WTC11 (cell line): ENCODE measurements at regions not wholly inside any gene's neighbourhood (a gene's known extent, or its start where the extent isn't known, plus 50 kb on each side); places are given as distances from the start of the nearest gene placed in this dataset.
A peak's percentile ranks its signal among the peaks of the same experiment; 100 is the strongest.

Source experiments
- ATAC-seq: fragments of 200-7000 bp; cut with Tn5 transposase; 2 replicates; pipeline ENCODE4 v1.10.0; 2021; ENCODE audit warnings: mild to moderate bottlenecking, moderate library complexity
- CTCF ChIA-PET: fragments of 300-600 bp; sonication (Branson Sonifier 250); formaldehyde crosslinking; loops from one replicate; lab custom pipeline; 2021; ENCODE audit warnings: antibody characterized with exemption; lab: Charles Lee
- POLR2A ChIA-PET: fragments of 350-600 bp; sonication (Branson Sonifier 250); formaldehyde crosslinking; loops from one replicate; lab custom pipeline; 2021; ENCODE audit warnings: antibody characterized with exemption; lab: Charles Lee
- DNase-seq: peaks from one replicate; pipeline ENCODE4 v3.0.0; 2021; ENCODE audit warnings: low spot score
- H3K27ac Mint-ChIP-seq: 2 replicates; pipeline ENCODE4 v1.8.0; 2021; ENCODE audit warnings: mixed read lengths
- H3K27me3 Mint-ChIP-seq: 2 replicates; pipeline ENCODE4 v1.8.0; 2021; ENCODE audit warnings: low read depth, mild to moderate bottlenecking, moderate library complexity, mixed read lengths
- H3K36me3 Mint-ChIP-seq: 2 replicates; pipeline ENCODE4 v1.8.0; 2021; ENCODE audit warnings: mixed read lengths
- H3K4me1 Mint-ChIP-seq: 2 replicates; pipeline ENCODE4 v1.8.0; 2022; ENCODE audit warnings: mixed read lengths
- H3K4me3 Mint-ChIP-seq: 2 replicates; pipeline ENCODE4 v1.8.0; 2021; ENCODE audit warnings: mild to moderate bottlenecking, moderate library complexity, mixed read lengths
- H3K9me3 Mint-ChIP-seq: 2 replicates; pipeline ENCODE4 v1.8.0; 2021; ENCODE audit warnings: mixed read lengths
- CDX4 ChIP-seq: fragments of 250-450 bp; sonication (Bioruptor Pico); IDR thresholded peaks from 2 replicates; pipeline ENCODE4 v1.9.0; 2021; ENCODE audit warnings: moderate library complexity, mild to moderate bottlenecking, inconsistent platforms, borderline replicate concordance
- CREB1 ChIP-seq: sonication (generic); formaldehyde crosslinking; IDR thresholded peaks from 2 replicates; pipeline ENCODE4 v1.8.0; 2023; ENCODE audit warnings: mild to moderate bottlenecking, missing genetic modification reagents
- GTF2I ChIP-seq: fragments of 250-450 bp; sonication (Bioruptor Pico); conservative IDR thresholded peaks from 2 replicates; pipeline ENCODE4 v1.4.0; 2021; ENCODE audit warnings: mild to moderate bottlenecking
- NR3C1 ChIP-seq: sonication (generic); formaldehyde crosslinking; conservative IDR thresholded peaks from 2 replicates; pipeline ENCODE4 v1.8.1; 2023; ENCODE audit warnings: low read depth, mild to moderate bottlenecking, missing genetic modification reagents
- OVOL2 ChIP-seq: fragments of 250-450 bp; sonication (Bioruptor Pico); IDR thresholded peaks from 2 replicates; pipeline ENCODE4 v1.9.0; 2021; ENCODE audit warnings: mild to moderate bottlenecking, borderline replicate concordance
- SMAD4 ChIP-seq: sonication (generic); formaldehyde crosslinking; IDR thresholded peaks from 2 replicates; pipeline ENCODE4 v1.8.0; 2022; ENCODE audit warnings: mild to moderate bottlenecking, missing genetic modification reagents
- ZNF532 ChIP-seq: fragments of 250-450 bp; sonication (Bioruptor Pico); IDR thresholded peaks from 2 replicates; pipeline ENCODE4 v1.9.0; 2021; ENCODE audit warnings: mild to moderate bottlenecking, borderline replicate concordance
- ZNF671 ChIP-seq: fragments of 250-450 bp; sonication (Bioruptor Pico); IDR thresholded peaks from 2 replicates; pipeline ENCODE4 v1.8.0; 2021; ENCODE audit warnings: mild to moderate bottlenecking
- TF ChIP-seq, protein P1 (sequence below): sonication (generic); formaldehyde crosslinking; IDR thresholded peaks from 2 replicates; pipeline ENCODE4 v1.8.1; 2023; ENCODE audit warnings: mild to moderate bottlenecking, missing genetic modification reagents
- TF ChIP-seq, protein P2 (sequence below): sonication (generic); formaldehyde crosslinking; IDR thresholded peaks from 2 replicates; pipeline ENCODE4 v1.8.1; 2023; ENCODE audit warnings: mild to moderate bottlenecking, missing genetic modification reagents, moderate library complexity
- TF ChIP-seq, protein P3 (sequence below): sonication (generic); formaldehyde crosslinking; IDR thresholded peaks from 2 replicates; pipeline ENCODE4 v1.8.1; 2023; ENCODE audit warnings: mild to moderate bottlenecking, moderate library complexity, missing genetic modification reagents
- TF ChIP-seq, protein P4 (sequence below): fragments of 200-600 bp; IDR thresholded peaks from 2 replicates; pipeline ENCODE4 v1.8.0; 2022; ENCODE audit warnings: antibody characterized with exemption

DNA sequence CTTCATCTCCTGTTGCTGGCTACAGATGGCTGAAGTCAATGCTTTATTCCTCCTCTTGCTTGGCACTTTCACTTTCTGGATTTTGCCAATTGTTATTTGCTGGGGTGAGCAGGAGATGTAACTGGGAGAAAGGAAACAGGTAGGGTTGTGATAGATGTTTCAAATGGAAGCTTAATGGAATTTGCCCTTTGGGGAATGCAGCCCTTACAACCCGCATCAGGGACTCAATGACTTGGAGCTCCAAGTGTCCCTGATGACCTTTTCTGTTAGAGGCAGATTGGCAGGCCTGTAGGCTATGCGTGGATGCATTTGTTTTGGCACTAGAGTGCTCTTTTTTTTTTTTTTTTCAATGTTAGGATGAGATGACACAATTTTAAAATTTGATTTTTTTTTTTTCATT, 219.9 kb upstream of the GLRA1 start:
- Mint-ChIP-seq H3K4me1 (peaks cover 11% of the 10 kb centered on the region), H3K27me3 (no peaks in the 10 kb centered on the region), H3K4me3 (no peak overlapping the region), H3K9me3 (no peaks in the 10 kb centered on the region), H3K27ac (no peak overlapping the region), H3K36me3 (no peaks in the 10 kb centered on the region)
- ChIA-PET CTCF (interaction anchor here (1.1 to 6.3 kb wide), 4 partner anchors 175 to 320 kb away, joined by 3 to 99 read pairs (median 24); partner anchors contain the start of gene GLRA1), POLR2A (no interaction called here)
- ATAC-seq (no peak), DNase-seq (no peak)
- TF ChIP-seq SMAD4 (no peak), GTF2I (CRISPR knock-in tag) (no peak), CREB1 (no peak), CDX4 (no peak), ZNF532 (CRISPR knock-in tag) (no peak)

DNA sequence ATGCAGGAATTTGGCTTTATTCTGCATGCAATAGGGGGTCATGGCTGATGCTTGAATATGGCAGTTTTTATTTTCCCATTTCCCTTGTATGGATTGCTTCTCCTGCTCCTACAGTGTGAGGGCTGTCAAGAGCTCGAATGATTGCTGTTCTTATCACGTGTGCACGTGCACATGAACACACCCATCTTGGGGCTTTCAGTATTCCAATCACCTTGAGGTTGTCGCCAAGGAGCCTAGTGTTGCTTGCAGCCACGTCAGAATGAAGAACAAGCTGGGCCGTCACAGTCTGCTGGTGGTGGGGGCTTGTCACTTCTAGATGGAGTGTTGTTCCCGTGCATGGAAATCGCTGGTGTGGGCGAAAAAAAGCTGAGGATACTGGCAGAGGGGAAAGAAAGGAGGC, 219.4 kb upstream of the GLRA1 start:
- Mint-ChIP-seq H3K27ac (no peak overlapping the region), H3K9me3 (no peaks in the 10 kb centered on the region), H3K4me1 (peaks cover 11% of the 10 kb centered on the region), H3K36me3 (no peaks in the 10 kb centered on the region), H3K27me3 (no peaks in the 10 kb centered on the region), H3K4me3 (no peak overlapping the region)
- TF ChIP-seq, protein P1, sequence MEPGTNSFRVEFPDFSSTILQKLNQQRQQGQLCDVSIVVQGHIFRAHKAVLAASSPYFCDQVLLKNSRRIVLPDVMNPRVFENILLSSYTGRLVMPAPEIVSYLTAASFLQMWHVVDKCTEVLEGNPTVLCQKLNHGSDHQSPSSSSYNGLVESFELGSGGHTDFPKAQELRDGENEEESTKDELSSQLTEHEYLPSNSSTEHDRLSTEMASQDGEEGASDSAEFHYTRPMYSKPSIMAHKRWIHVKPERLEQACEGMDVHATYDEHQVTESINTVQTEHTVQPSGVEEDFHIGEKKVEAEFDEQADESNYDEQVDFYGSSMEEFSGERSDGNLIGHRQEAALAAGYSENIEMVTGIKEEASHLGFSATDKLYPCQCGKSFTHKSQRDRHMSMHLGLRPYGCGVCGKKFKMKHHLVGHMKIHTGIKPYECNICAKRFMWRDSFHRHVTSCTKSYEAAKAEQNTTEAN (CRISPR knock-in tag): no peak
- TF ChIP-seq OVOL2 (CRISPR knock-in tag): no peak
- TF ChIP-seq, protein P2, sequence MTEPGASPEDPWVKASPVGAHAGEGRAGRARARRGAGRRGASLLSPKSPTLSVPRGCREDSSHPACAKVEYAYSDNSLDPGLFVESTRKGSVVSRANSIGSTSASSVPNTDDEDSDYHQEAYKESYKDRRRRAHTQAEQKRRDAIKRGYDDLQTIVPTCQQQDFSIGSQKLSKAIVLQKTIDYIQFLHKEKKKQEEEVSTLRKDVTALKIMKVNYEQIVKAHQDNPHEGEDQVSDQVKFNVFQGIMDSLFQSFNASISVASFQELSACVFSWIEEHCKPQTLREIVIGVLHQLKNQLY (CRISPR knock-in tag): no peak
- TF ChIP-seq, protein P3, sequence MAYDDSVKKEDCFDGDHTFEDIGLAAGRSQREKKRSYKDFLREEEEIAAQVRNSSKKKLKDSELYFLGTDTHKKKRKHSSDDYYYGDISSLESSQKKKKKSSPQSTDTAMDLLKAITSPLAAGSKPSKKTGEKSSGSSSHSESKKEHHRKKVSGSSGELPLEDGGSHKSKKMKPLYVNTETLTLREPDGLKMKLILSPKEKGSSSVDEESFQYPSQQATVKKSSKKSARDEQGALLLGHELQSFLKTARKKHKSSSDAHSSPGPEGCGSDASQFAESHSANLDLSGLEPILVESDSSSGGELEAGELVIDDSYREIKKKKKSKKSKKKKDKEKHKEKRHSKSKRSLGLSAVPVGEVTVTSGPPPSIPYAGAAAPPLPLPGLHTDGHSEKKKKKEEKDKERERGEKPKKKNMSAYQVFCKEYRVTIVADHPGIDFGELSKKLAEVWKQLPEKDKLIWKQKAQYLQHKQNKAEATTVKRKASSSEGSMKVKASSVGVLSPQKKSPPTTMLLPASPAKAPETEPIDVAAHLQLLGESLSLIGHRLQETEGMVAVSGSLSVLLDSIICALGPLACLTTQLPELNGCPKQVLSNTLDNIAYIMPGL: no peak
- POLR2A ChIA-PET: interaction anchor here (0.7 kb wide), 1 partner anchor 99 kb away, joined by 3 read pairs; no protein-coding TSS in a partner anchor
- CTCF ChIA-PET: interaction anchor here (0.7 to 6.3 kb wide), 6 partner anchors 126 to 327 kb away, joined by 3 to 99 read pairs (median 16); partner anchors contain the start of gene GLRA1
- DNase-seq (no peak), ATAC-seq (no peak)

GRCh38 chr5:152142840-152143469, 218.3 kb upstream of the GLRA1 start:
- peak; percentile 96 for ATAC-seq
- TF ChIP-seq, protein P4, sequence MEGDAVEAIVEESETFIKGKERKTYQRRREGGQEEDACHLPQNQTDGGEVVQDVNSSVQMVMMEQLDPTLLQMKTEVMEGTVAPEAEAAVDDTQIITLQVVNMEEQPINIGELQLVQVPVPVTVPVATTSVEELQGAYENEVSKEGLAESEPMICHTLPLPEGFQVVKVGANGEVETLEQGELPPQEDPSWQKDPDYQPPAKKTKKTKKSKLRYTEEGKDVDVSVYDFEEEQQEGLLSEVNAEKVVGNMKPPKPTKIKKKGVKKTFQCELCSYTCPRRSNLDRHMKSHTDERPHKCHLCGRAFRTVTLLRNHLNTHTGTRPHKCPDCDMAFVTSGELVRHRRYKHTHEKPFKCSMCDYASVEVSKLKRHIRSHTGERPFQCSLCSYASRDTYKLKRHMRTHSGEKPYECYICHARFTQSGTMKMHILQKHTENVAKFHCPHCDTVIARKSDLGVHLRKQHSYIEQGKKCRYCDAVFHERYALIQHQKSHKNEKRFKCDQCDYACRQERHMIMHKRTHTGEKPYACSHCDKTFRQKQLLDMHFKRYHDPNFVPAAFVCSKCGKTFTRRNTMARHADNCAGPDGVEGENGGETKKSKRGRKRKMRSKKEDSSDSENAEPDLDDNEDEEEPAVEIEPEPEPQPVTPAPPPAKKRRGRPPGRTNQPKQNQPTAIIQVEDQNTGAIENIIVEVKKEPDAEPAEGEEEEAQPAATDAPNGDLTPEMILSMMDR: peak; percentile 89
- TF ChIP-seq OVOL2 (CRISPR knock-in tag): no peak
- TF ChIP-seq ZNF671 (CRISPR knock-in tag): no peak
- TF ChIP-seq NR3C1 (CRISPR knock-in tag): no peak
- TF ChIP-seq, all 79 proteins: peak for 1
- no peak overlapping the region for H3K27ac Mint-ChIP-seq
- CTCF ChIA-PET: interaction anchor here (0.5 to 6.3 kb wide), 31 partner anchors 16 to 868 kb away, joined by 3 to 99 read pairs (median 4); partner anchors contain the start of genes G3BP1 and GLRA1
- H3K36me3 Mint-ChIP-seq: no peaks in the 10 kb centered on the region
- POLR2A ChIA-PET: no interaction called here
- H3K4me1 Mint-ChIP-seq: peaks cover 11% of the 10 kb centered on the region
- no peaks in the 10 kb centered on the region for H3K27me3 Mint-ChIP-seq
- DNase-seq: peak; percentile 82
- no peaks in the 10 kb centered on the region for H3K9me3 Mint-ChIP-seq
- no peak overlapping the region for H3K4me3 Mint-ChIP-seq
